ENCODE measurements at regions not wholly inside any gene's neighbourhood (a gene's known extent, or its start where the extent isn't known, plus 50 kb on each side); places are given as distances from the start of the nearest gene placed in this dataset.

DNA sequence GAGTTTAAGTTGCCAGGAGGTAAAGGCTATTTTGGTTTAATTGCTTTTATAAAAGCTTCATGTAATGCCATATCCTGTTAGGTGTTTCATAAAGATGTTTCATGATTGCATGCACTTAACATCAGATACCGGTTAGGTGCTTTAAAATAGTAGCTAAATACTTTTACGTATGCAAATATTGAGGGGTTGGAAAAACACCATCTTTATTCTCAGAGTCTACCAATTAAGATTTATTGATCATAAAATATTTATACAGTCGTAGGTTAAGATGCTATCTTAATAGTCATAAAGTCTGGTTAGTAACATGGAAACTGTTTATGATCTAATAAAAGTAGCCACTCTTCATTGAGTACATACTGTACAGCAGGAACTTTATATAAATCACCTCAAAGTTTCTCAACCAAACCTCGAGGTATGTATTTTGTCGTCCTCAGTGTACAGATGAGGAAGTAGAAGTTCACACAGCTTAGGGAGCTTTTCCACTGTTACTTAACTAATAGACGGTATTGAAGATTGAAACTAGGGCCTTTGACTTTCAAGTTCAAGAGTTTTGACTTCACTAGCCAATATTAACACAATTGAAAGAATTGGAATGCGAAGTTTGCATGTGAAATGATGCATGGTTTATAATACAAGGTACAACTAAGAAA lies 897.1 kb downstream of the GATA3 start:
- TF ChIP-seq, protein P1, sequence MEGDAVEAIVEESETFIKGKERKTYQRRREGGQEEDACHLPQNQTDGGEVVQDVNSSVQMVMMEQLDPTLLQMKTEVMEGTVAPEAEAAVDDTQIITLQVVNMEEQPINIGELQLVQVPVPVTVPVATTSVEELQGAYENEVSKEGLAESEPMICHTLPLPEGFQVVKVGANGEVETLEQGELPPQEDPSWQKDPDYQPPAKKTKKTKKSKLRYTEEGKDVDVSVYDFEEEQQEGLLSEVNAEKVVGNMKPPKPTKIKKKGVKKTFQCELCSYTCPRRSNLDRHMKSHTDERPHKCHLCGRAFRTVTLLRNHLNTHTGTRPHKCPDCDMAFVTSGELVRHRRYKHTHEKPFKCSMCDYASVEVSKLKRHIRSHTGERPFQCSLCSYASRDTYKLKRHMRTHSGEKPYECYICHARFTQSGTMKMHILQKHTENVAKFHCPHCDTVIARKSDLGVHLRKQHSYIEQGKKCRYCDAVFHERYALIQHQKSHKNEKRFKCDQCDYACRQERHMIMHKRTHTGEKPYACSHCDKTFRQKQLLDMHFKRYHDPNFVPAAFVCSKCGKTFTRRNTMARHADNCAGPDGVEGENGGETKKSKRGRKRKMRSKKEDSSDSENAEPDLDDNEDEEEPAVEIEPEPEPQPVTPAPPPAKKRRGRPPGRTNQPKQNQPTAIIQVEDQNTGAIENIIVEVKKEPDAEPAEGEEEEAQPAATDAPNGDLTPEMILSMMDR (IDR thresholded peaks at IDR 0.05; ENCODE audit: poor library complexity), result no peak
- no peak for TF ChIP-seq EZH2 (IDR thresholded peaks at IDR 0.05; ENCODE audit: borderline replicate concordance)
